ENCODE measurements at regions not wholly inside any gene's neighbourhood (a gene's known extent, or its start where the extent isn't known, plus 50 kb on each side); places are given as distances from the start of the nearest gene placed in this dataset.

DNA sequence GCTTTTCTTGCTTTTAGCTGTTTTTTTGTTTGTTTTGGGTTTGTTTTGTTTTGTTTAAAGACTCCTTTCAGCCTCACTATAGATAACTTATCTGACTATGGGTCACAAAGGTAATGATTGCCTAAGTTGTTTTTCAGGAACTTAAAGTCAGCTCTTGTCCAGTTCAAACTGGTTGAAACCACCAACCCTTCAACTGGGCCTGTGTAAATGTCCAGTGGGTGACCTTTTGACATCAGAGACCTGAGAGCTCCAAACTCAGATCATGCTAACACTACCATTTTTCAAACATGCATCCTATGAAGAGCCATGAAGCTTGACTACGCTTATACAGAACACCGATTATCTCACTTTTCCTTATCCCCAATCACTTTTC, 144.6 kb upstream of the RMP24 start:
- H3K27ac ChIP-seq (ENCODE audit: low read depth, low read length) = peak overlapping the region; percentile 86
- peak overlapping the region; percentile 75 for H2AK5ac ChIP-seq (ENCODE audit: low read depth, low read length)
- H3K14ac ChIP-seq (ENCODE audit: insufficient read length) = no peak overlapping the region
- H3K9me3 ChIP-seq (ENCODE audit: insufficient read depth in 2 of 2, low read depth in 1 of 2, low read length in 1 of 2) = peaks cover 29 to 34% of the 10 kb centered on the region in 2 experiments
- H4K8ac ChIP-seq (ENCODE audit: extremely low read depth, insufficient read depth, low read length) = no peak overlapping the region
- peak overlapping the region; percentile 99 for H2BK20ac ChIP-seq (ENCODE audit: low read length)
- H3K4me3 ChIP-seq (ENCODE audit: extremely low read depth in 1 of 4, insufficient read depth in 2 of 4, low read depth in 3 of 4, low read length in 4 of 4) = no peak overlapping the region
- peak overlapping the region; percentile 94 for H3K18ac ChIP-seq (ENCODE audit: extremely low read depth, low read length)
- H4K5ac ChIP-seq (ENCODE audit: insufficient read length, low read depth, low read length) = peak overlapping the region; percentile 92
- no peaks in the 10 kb centered on the region for H3K27me3 ChIP-seq (replicated peaks in 1 of 4; ENCODE audit: control insufficient read depth in 3 of 4, extremely low read depth in 1 of 4, insufficient read depth in 3 of 4, low read length in 3 of 4)
- no peak for TF ChIP-seq RFX5 (IDR thresholded peaks at IDR 0.05; ENCODE audit: borderline replicate concordance, low read depth, low read length)
- TF ChIP-seq TBP (IDR thresholded peaks at IDR 0.05; ENCODE audit: low read depth, low read length) = 0 out of 2 replicates have a peak, but pooled peaks have one; percentile 4
- no peak overlapping the region for H2AFZ ChIP-seq (ENCODE audit: low read length)
- no peaks in the 10 kb centered on the region for H3K23me2 ChIP-seq (ENCODE audit: low read depth, low read length)
- WGBS, 2 experiments (ENCODE audit: extremely low coverage in 1 of 2, insufficient coverage in 1 of 2, insufficient read length in 1 of 2, insufficient replicate concordance in 2 of 2, low coverage in 1 of 2, low lambda C conversion rate in 2 of 2, missing lambda C conversion rate in 1 of 2) = 79% methylated on average over 2 of the region's 2 CpGs; no CpG with 5 or more reads in 1 of the 2 experiments
- H3K4me1 ChIP-seq (replicated peaks in 1 of 4; ENCODE audit: control insufficient read depth in 3 of 4, insufficient read depth in 4 of 4, low read length in 3 of 4) = peaks cover 10 to 26% (median 20%) of the 10 kb centered on the region in 4 experiments
- peak overlapping the region in 2 of 4 experiments; percentile 27 to 43; a peak in 4 of 7 replicates for H3K9ac ChIP-seq (replicated peaks in 1 of 4; ENCODE audit: extremely low read depth in 1 of 4, low read depth in 3 of 4, low read length in 3 of 4)
- H3K4ac ChIP-seq (replicated peaks; ENCODE audit: insufficient read length, low read depth, low read length) = peak overlapping the region; percentile 63
- peak overlapping the region; percentile 60 for H2BK120ac ChIP-seq (replicated peaks; ENCODE audit: low read depth, low read length)
- H3K4me2 ChIP-seq (ENCODE audit: insufficient read depth in 1 of 2, low read depth in 2 of 2, low read length in 2 of 2) = peak overlapping the region; percentile 20 to 30
- CTCF ChIA-PET (ENCODE audit: partially characterized antibody) = interaction anchor here (0.6 to 3.2 kb wide), 8 partner anchors 10 to 138 kb away, joined by 3 to 21 read pairs (median 3); no protein-coding TSS in a partner anchor
- no peaks in the 10 kb centered on the region for H3K79me2 ChIP-seq (ENCODE audit: control insufficient read depth in 1 of 2, insufficient read depth in 2 of 2, low read length in 2 of 2)
- H2BK5ac ChIP-seq (ENCODE audit: low read depth, low read length) = peak overlapping the region; percentile 99
- no peak for DNase-seq (ENCODE audit: low read depth in 1 of 2, low spot score in 2 of 2)
- peak overlapping the region; percentile 12 for H3K56ac ChIP-seq (replicated peaks; ENCODE audit: insufficient read length, low read depth, low read length)
- H4K20me1 ChIP-seq (replicated peaks in 1 of 2; ENCODE audit: control insufficient read depth in 1 of 2, insufficient read depth in 2 of 2, low read length in 2 of 2) = no peaks in the 10 kb centered on the region
- no peaks in the 10 kb centered on the region for H3K79me1 ChIP-seq (ENCODE audit: low read depth, low read length)
- H2BK15ac ChIP-seq (ENCODE audit: low read length) = no peak overlapping the region
- peaks cover 3 to 16% (median 9%) of the 10 kb centered on the region in 4 experiments; a peak in 5 of 8 replicates for H3K36me3 ChIP-seq (ENCODE audit: control insufficient read depth in 2 of 4, insufficient read depth in 4 of 4, low read length in 3 of 4)
- POLR2A ChIA-PET (ENCODE audit: partially characterized antibody) = interaction anchor here (0.8 to 4.2 kb wide), 10 partner anchors 8 to 123 kb away, joined by 3 to 54 read pairs (median 4); no protein-coding TSS in a partner anchor
- no peak overlapping the region for H3K23ac ChIP-seq (ENCODE audit: insufficient read length)
- peak overlapping the region; percentile 98 for H2BK12ac ChIP-seq (ENCODE audit: low read depth, low read length)
- peak overlapping the region; percentile 99 for H4K91ac ChIP-seq (replicated peaks; ENCODE audit: insufficient read length, low read length)
- FAIRE-seq = no peak
